NCI-H1694 (cell line): ENCODE measurements at regions not wholly inside any gene's neighbourhood (a gene's known extent, or its start where the extent isn't known, plus 50 kb on each side); places are given as distances from the start of the nearest gene placed in this dataset.
"Not testable (repeated sequence)": the region's sequence is repeated elsewhere in the genome, so short reads cannot be mapped to it uniquely, and the experiment has no call there.

Source experiments
- DNase-seq: peaks from one replicate; lab custom pipeline; 2025; lab: John Stamatoyannopoulos, UW

DNA sequence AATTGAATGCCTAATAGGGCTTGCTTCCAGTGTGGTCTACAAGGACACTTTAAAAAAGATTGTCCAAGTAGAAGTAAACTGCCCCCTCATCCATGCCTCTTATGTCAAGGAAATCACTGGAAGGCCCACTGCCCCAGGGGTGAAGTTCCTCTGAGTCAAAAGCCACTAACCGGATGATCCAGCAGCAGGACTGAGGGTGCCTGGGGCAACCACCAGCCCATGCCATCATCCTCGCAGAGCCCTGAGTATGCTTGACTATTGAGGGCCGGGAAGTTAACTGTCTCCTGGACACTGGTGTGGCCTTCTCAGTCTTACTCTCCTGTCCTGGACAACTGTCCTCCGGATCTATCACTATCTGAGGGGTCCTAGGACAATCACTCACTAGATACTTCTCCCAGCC is 411.5 kb downstream of the TENT5A start:
- no peak for DNase-seq

DNA sequence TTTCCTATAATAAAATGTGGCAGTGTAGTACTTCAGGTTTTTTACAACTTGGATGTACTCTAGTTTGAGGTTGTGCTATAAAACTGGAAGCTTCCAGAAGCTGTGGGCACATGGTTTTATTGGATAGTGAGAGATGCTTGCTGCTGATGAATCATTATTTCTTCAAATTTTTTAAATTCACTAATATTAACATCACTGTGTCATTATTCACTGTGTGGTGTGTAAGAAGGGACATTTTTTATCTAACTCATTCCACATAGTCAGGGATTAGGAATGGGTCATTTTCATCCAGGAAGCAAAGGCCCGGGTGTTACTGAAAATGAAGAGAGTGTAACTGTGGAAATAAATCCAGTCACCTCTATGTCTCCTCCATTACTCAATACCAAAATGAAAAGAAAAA is 421.0 kb downstream of the TENT5A start:
- DNase-seq, result no peak

DNA sequence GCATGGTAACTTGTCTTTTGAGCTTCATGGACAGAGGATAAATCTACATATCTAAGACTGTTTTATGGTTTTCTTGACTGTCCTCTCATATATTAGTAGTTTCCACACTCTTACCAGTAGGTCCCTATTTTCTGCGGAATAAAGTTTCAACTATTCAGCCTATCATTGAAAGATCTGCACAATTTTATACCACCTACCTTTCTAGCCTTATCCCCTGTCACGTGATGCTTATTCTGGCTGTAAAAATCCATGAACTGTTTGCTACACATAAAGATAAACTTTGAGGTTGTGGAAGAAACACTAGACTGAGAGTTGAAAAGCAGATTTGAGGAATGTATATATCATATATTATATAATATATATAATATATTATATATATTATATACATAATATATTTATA is 423.8 kb downstream of the TENT5A start:
- DNase-seq, result no peak

DNA sequence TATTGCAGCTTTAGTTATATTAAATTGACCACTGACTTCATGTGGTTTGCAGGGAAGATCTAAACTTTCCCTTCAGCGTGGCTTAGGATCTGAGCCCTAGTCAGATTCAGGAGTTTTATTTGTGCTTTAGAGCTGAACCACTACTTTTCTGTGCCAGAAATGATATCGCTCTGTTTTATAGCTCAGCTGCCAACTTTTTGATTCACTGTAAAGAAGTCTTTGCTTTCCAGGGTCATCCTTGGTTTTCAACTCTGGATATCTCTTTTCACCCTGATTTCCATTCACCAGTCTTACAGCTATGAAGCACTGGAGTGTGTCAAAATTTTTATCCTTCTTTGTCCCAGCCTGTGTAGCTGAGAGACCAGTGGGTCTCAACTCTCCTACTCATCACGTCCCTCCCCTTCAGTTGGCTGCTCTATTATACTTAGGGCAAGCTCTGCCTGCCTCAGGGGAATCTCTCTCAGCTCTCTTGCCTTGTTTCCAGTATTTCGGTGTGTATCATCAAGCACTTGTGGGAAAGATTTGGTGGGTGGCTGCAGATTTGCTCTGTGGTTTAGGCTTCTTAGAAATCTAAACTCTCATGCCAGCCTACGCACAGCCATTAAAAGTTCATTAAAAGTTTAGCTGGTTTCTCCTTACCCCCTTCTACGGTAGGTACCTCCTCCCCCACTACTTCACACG is 425.5 kb downstream of the TENT5A start:
- DNase-seq, result no peak

DNA sequence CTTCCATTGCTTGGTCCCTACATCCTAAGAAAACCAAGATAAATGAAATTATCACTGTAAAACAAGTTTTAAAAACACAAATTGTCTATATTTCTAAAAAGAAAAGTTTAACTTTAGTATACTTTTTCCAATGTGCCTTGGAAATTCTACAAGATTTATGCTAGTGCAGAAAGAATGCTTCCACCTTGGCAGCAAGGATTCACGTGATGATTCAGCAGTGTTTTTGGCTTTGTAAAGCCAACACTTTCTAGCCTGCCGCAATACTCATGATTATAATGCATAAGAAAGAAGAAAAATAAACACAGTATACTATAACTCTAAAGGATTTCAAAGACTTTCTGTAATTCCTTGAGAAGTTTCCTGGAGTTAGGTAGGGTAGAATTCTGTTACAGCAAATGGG is 442.7 kb downstream of the TENT5A start:
- DNase-seq, result no peak

DNA sequence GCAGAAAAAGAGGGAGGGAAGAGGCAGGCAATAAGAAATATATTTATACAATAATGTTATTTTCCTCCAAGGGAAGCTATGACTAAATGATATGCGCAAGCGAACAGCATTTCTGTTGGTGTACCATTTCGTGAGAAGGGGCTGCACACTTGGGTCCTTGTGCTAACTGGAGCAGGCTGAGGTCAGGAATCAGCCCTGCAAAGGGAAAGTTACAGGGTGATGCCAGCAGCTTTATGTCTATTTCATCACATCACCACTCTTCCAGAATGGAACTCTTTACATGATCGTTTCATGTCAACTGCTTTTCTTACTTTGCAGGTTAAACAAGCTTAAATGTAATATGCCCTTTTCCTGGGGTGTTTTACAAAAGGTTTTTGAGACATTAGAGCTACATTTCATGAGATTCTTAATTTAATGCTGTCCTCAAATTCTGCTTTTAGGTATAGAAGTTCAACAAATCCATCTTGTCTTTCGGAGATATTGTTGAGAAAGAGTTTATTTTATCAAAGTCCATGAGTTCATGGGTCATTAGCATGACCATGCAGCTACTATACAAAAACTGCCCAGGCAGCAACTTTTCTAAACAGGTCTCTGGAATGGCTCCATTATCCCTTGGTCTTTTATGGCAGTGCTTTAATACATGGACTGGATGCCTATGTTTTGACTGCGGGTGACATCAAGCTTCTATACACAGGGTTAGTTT is 443.8 kb downstream of the TENT5A start:
- no peak for DNase-seq

DNA sequence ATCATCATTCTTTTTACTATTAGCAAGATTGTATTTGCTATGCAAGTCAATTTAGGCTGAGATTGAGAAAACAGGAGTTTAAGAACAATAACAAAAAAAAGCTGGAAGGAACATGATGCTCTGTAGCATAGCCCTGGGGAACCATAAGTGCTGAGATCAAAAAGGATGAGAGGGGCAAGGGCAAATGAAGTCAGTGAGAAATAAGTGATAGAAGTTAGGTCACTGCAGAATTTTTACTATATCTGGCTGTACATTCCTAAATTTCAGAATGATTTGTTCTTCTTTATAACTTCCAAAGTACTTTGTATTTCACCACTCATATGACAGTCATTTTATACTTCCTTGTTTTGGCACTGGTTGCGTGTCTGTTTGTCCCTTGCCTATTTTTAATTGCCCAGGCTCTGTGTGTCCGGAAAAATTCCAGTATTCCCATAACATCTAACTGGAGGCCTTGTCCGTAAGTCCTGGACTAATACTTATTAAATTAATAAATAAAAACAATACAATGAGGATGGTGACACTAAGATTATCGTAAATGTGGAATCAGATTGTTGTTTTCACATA is 444.7 kb downstream of the TENT5A start:
- no peak for DNase-seq

DNA sequence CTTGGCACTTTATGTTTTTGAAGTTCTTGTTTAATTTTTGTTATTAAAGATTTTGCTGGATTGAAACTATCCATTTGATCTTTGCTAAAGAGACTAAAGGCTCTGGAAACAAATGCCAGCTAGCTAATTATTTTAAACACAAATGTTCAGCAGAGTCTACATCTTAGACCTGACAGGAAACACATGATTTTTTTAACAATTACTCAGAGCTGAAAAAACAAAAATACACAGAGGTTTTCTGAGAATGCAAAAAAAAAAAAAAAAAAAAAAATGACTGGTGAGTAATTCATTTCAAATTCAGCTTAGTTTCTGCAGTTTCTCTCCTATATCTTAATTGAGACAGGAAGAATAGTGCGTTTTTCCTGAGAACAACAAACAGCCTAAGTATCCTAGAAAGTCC is 448.0 kb downstream of the TENT5A start:
- no peak for DNase-seq

DNA sequence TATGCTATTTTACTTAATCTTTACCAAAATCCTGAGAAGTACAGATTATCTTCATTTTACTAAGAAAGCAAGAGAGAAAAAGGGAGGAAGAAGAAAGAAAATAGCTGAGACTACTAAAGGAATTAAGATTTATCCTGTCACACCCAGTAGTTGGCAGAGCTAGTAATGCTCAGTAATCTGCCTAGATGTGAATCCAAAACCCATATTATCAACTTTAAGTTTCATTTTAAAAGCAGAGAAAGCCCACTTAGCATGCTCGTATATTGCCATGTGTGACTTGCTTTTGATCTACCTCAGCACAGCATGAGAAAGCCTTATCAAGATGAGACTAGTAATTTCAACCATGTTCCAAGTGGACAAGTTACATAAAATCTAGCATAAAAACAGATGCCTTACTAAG is 451.5 kb downstream of the TENT5A start:
- no peak for DNase-seq

DNA sequence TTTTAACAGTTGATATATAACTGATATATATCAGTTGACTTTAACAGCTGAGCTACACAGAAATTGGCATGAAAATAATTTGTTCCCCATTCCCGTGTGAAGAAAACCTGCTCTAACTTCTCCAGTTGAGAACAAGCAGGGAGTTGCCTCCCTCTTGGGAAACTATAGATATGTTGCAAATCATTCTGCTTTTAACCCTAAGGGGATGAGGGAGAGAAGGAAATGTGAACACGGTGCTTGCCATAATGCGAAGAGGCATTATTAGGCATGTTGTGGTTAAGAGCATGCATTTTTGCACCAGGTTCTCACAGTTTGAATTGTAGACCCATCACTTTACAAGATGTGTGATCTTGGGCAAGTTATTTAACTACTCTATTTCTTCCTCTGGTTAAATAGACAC is 453.7 kb downstream of the TENT5A start:
- DNase-seq, result no peak

DNA sequence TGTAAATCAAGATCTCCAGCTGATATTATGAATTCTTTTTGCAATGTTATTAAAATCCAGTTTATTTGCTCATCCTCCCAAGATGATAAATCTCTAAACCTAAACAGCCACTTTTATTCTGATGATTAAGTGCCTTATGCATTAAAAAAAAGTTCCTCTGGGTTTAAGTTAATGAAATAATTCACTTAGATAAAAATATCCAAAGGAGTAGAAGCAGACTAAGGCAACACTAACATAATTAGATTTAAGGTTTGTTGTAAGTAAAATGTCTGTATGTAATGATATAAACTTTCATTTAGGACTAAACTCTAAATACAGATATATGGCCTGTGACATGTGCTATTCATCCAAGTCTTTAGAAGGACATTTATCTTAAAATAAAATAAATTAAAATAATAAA is 457.2 kb downstream of the TENT5A start:
- no peak for DNase-seq

DNA sequence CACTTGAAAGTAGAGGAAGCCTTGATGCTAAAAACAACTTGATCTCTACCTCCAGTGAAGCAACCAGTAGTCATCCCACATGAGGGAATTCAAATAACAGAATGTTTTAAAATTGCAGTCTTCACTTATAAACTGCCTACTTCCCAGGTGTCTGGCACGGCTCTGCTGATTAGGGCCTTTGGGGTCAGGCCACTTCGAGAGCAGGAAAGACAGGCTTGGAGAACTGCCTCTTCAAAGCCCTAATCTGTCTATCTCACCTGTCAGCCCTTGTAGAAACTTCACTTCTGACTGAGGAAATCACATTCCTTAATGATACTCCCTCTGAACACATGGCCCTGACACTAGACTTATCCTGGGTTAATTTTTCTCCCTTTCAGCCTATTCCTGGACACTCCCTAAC is 458.6 kb downstream of the TENT5A start:
- no peak for DNase-seq

DNA sequence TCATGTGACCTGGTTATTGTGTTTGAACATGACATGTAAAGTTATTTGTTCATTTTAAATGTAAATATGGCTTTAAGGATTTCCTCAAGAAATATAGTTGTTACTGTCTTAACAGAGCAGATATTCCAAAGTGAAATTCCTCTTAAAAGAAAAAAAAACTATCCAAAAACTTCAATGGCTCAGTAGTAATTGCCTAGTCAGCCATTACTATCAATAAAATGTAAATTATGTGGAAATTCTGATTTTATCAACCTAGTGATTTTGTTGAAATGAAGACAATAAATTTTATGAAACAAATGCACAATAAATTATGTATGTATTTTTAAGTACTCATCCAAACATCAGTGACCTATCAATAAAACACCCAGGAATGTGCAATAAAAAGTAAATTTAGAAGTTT is 463.3 kb downstream of the TENT5A start:
- no peak for DNase-seq

DNA sequence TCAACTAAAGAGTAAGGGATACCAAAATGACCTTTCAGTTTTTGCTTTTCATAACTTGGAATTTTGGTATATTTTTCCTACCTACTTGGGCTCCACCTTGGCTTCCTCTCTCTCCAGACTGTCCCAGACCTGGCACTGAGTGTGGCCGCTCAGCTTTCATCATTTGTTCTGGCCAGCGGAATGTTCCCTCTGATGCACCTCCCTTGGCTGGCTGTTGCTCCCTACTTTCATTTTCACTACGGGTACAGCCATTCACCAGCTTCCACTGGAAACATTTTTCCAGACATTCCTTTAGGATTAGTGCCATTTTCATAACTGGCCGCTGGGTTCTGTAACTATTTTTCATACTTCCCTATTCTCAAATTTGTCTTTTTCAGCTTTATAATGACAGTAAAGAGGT is 487.4 kb downstream of the TENT5A start:
- no peak for DNase-seq

DNA sequence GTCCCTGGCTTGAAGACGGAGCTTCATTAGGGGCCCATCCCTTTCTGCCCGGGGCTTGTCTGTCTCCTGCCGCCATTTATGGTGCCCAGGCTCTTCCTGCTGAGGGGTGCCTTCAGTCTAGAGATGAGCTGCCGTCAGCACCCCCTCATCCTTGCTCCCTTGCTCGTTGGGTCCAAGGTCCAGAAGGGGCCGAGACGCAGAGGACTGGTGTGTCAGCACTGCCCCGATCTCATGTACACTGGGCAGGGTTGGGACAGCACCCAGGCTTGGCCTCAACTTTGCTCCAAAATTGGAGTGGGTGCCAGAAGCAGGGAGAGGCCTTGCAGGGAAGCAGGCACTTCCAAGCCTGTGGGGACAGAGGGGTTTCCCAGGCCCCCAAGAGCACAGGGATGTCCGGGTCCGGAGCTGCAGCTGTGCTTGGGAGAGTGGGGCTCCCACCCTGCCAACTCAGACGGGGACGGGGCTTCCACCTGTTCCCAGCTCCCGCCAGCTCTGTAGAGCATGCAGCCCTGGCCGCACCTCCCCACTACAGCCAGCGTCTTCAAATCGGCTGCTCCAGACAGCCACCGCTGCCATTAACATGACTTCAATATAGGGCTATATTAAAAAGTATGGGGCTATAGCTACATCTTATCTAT is 488.8 kb downstream of the TENT5A start:
- no peak for DNase-seq

DNA sequence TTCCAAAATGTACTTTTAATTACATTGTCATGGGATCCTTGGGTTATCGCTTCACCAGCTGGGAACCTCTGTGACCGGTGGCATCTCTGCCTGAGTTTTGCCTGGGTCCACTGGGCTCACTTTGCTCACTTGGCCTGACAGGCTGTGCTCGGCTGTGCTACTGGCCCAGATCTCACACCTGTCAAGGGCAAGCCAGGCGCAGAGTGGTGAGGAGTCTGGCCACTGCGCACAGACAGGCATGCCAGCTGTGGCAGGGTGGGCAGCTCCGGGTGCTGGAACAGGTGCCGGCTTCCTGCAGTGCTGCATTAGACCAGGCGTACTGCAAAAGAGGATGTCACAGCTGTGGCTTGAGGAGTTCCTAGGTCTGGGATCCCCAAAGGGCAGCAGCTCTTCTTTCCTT is 489.8 kb downstream of the TENT5A start:
- DNase-seq, result no peak

DNA sequence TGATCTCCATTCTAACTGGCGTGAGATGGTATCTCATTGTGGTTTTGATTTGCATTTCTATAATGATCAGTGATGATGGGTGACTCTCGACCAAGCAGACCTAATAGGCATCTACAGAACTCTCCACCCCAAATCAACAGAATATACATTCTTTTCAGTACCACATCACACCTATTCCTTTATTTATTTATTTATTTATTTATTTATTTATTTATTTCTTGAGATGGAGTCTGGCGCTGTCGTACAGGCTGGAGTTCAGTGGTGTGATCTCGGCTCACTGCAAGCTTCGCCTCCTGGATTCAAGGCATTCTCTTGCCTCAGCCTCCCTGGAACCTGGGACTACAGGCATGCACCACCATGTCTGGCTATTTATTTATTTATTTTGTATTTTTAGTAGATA is 496.3 kb downstream of the TENT5A start:
- DNase-seq, result not testable (repeated sequence)

DNA sequence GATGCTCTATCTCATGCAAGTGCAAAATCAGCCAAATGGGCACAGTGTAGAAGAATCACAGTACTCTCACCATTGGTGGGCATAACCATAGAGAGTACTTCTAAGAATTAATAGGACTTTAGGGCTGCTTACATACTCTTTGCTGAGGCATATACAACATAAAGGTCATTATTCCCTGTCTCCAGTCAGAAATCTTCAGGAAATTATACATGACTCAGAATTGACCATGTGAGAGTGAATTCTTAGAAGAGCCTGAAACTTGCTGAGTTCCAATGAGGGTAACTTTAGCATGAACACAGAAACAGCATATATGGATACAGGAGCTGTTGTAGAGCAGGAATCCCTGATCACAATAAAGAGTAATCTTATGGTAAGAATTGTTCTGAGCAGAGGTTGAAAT is 498.7 kb downstream of the TENT5A start:
- no peak for DNase-seq

DNA sequence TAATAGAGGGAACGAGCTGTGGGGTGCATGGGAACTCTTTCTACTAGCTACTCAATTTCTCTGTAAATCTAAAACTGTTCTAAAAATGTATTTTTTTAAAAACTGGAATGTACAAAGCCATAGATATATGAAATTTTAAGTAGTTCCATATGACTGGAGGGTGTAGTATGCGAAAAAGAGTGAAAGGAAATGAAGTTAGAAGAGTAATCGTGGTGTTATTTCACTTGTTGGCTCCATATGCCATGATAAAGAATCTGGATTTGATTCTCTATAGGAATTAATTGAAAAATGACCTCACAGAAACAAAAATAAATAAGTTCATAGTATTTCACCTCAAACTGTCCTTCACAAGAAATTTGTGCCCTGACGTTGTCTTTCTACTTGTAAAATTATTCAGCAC is 500.2 kb downstream of the TENT5A start:
- no peak for DNase-seq

DNA sequence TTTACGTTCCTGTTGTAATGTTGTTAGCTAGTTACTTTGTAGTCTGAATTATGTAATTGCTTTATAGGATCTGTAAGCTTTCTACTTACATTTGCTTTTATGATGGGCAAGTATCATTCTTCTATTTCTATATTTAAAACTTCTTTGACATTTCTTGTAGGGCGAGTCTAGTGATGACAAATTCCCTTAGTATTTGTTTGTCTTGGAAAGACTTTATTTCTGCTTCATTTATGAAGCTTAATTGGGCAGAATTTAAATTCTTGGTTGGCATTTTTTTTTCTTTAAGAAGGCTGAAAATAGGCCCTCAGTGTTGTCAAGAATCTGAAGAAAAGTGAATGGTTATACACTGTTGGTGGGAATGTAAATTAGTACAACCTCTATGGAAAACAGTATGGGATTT is 506.3 kb downstream of the TENT5A start:
- DNase-seq, result no peak

DNA sequence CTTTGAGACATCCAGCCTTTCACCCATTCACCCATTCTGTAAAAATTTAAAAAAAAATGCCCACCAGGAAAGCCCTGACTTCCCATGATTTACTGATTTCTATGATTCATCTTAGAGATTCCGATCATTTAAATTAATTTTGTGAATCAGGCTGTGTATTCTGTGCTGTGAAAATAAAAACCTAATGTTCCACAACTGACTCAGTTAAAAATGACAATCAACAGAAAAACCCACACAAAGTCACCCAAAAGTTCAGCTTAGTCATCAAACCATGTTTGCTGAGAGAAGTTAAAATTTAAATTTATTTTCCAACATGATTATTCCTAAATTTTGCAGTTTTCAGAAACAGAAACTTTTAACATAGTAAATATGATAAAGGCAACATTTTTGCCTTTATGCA is 509.9 kb downstream of the TENT5A start:
- DNase-seq, result no peak

DNA sequence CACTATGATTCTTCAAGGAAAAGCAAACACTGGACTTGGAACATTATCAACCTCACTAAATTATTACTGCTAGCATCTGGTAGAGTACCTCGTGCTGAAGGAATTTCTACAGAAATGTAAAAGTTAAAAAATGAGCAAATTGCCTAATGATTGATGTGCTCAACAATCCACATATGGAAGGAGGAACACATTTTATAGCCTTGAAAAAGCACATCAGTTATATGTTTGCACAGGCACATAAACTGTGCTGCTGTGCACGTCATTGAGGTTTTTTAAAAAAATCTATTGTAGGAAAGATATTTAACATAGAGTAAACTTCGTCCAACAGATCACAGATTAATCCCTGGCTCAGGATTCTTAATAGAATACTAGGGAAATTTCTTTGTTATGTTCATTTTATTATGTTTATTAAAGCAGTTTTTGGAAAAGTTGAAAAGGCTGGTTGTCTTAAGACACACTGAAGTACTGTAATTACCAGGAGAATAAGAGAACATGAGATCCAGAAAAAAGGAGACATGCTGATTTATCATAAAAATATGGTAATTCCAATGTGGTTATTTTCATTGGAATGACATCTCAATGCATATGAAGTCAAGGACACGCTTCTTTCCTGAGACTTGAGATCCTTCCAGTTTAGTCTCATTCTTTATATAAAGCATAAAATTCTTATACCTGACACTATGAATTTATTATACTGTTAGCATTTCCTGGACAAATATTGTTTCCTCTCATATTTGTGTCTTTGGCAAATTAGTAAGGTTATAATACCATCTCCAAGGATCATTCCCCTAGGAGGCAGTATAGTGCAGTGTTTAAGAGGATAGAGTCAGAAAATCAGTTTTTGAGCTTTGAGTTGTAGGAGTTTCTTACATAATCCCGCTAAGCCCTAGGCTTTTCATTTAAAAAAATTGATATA is 511.1 kb downstream of the TENT5A start:
- DNase-seq, result peak; percentile 4
